GM18861 (cell line): ENCODE measurements at regions not wholly inside any gene's neighbourhood (a gene's known extent, or its start where the extent isn't known, plus 50 kb on each side); places are given as distances from the start of the nearest gene placed in this dataset.

Experiments
- ATAC-seq: cut with Tn5 transposase; IDR thresholded peaks from one replicate; pipeline ENCODE4 v1.9.1; 2021; ENCODE audit not compliant: unreplicated experiment

DNA sequence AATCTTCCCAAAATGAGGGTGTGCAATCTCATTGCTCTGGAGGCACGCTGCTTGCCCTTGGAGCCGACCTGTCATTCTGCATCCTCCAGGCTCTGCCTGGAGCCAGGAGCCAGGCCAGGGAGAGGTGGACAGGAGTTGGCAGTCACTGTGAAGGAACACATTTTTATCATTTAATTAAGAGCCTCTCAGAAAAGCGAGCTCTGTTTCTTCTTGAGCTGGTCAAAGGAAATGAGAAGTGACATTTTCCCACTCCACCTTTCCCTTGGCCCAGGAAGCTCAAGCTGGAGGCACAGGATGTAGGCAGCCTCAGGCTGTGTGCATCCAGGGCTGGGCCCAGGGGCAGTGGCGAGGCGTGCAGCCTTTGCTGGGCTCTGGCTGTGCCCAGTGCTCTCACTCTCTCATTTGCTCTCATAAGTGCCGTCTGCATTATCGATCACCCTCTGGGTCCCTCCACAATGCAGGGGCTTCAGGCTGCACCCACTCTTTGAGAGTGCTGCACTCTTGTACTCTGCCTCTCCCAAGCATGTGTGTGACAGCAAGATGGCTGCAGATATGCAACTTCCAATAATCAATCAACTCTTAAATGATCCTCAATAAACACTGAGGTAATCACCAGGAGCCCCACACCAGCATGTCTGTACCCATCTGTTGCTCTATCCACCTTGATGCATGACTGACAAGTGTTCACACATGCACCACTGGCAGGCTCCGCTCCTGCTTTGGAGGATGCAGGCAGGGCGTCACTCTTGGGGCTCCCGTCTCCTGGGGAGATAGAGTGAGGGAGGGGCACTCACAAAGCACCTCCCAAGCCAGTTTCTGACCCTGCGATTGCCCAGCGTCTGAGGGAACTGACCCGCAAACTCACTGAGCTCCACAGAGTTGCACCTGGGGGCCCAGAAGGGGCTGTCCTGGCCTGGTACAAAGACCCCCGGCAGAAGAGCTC is 171.4 kb downstream of the ZNF248 start:
- no peak for ATAC-seq

DNA sequence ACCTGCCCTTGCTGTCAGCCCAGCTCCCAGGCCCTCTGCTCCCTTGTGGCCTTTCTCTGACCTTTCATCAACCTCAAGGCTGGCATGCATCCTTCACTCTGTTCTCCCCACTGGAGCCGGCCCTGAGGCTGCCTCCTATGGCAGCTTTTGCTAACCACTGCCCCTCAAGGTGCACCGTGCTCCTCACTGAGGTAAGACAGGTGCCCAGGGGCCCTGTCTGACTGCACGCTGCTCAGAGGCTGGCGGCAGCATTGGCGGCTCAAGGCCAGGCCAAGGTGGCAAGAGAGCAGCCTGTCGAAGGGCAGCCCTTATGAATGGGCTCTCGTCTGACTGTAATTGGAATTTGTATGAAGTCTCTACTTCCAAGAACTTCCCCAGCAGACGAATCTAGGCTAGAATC is 172.6 kb downstream of the ZNF248 start:
- ATAC-seq, result no peak

DNA sequence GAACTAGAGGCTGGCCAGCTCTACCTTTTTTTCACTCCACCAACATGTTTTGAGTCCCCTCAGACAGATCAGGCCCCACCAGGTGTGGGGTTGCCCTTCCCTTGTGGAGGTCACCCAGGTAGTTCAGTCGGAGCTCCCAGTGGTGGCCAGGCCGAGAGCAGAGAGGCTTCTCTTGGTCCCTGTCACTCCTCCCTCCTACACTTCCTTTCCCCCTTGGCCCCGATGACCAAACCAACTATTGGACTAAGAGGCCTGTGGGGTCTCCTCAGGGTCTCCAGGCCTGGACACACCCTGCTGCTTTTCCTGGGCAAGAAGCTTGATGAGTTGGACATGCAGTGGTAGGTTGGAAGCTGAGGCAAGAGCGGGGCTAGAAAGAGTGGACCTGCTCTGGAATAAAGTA is 174.8 kb downstream of the ZNF248 start:
- ATAC-seq, result no peak

DNA sequence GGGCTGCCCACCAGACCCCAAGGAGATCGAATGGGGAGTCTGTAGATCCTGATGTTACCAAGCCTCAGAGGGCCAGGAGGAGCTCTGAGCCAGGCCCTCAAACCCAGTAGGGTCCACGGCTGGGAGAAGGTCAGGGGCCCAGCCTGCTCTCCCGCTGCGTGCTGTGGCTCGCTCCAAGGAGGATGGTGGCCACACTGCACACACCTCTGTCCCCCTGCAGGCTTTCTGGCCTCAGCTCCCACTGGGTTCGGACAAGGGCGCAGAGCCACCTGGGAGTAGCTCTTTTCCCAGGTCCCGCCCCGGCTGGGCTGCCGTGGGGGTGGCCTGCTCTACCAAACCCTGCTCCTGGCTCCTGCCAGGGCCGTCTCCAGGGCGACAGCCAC is 175.8 kb downstream of the ZNF248 start:
- no peak for ATAC-seq

DNA sequence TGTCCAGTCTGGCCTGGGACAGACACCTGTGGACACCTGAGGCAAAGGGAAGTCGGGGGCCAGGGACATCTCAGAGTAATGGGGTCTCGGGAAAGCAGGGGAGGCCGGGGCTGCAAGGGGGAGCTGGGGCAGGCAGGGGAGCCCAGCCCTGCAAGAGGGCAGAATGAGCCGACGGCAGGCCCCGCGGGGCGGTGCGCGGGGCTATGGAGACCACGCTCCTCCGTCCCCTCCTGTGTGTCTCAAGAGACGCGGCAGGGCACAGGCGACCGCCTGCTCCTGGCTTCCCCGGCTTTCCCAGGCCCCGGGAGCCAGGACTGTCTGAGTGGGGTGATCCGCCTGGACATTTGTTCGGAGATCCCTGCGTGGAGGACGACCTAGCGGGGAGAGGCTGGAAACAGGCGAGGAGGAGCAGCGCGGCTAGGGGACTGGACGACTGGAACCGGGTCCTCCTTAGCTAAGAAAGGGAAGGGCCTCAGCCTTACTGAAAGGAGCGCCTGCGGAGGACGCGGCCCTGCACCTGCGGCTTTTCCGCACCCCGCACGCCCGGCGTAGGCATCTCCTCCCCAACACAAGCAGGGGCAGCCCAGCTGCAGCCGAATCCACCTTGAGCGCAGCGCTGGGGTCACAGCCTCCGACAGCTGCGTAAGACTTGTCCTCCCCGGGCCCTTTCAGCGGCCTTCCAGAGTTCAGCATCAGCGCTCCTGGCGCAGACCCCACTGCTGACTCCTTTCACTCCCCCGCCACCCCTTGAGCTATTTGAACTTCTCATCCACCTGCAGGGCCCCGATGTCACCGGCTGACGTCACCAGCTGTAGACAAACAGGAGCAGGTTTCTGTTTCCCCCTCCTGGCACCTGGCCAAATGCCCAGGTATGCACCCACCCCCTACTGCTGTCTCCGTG is 176.4 kb downstream of the ZNF248 start:
- no peak for ATAC-seq

DNA sequence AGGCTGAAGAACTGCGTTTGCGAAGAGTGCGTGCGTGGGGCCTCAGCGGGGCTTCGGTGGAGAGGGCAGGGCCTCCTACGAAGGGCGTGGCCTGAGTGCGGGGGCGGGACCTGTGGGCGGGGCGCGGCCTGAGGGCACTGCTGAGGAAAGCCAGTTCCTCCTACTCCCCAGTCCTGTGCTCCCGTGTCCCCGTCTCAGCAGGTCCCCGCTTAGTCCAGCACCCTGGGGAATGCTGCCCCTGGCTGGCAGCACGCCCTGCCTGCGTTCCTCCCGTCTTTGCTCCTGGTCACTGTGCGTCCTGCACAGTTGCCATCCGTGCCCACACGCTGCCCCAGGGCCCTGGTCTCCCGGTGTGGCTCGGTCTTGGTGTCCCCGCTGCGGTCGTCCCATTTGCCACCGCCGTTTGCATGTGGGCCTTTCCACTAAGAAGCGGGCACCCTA is 177.1 kb downstream of the ZNF248 start:
- ATAC-seq, result no peak

DNA sequence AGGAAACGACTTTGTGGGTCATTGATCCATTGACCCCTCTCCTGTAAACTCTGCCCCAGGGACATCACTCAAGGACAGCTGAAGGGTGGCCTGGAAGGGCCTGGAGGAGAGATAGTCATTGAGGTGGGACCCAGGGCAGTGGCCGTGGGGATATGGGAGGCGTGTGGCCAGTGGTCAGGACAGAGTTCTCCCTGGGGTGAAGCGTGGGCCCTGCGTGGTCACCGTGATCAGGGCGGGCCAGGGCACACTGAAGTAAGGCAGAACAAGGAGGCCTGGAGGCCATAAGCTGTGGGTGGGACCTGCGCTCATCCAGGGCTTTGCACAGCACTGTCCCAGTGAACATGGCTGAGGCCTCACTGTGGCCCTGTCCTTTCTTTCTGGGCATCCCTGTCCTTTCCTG is 177.9 kb downstream of the ZNF248 start:
- no peak for ATAC-seq

DNA sequence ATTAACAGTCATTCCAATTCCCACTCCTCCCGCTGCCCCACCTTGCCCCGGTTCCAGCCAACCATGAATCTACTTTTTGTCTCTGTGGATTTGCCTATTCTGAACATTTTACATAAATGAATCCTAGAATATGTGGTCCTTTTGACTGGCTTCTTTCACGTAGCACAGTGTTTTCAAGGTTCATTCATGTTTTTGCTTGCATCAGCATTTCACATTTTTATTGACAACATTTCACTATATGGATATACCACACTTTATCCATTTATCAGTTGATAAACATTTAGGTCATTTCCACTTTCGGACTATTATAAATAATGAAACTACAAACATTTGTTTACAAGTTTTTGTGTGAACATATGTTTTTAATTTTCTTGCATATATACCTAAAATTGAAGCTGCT is 182.0 kb downstream of the ZNF248 start:
- no peak for ATAC-seq

DNA sequence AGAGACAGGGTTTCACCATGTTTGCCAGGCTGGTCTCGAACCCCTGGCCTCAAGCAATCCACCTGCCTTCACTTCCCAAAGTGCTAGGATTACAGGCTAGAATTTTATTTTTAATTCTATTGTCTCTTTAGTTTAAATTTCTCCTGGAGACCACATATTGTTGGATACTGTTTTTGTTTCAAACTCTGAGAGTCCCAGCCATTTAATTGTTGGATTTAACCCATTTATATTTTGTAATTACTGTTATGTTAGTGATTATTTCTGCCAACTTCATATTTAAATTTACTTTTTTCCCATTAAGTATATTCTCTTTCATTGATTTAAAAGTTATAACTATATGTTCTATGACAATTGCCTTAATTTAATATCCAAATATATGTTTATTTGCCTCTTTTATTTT is 185.6 kb downstream of the ZNF248 start:
- ATAC-seq, result no peak

DNA sequence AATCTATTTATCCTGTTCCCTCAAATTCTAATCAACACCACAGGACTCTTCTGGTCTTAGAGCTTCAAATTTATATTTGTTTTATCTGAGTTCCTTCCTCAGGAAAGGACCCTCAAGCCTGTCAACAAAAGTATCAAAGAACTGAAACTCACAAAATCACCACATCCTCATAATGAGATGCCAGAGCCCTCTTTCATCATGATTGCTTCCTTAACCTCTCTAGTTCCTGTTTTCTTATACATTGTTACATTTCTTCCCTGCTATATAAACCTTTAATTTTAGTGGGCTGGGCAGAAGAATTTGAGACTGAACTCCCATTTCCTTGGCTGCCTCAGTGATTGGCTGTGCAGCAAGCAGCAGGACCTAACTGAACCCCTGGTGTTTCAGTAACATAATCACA is 189.7 kb downstream of the ZNF248 start:
- no peak for ATAC-seq

DNA sequence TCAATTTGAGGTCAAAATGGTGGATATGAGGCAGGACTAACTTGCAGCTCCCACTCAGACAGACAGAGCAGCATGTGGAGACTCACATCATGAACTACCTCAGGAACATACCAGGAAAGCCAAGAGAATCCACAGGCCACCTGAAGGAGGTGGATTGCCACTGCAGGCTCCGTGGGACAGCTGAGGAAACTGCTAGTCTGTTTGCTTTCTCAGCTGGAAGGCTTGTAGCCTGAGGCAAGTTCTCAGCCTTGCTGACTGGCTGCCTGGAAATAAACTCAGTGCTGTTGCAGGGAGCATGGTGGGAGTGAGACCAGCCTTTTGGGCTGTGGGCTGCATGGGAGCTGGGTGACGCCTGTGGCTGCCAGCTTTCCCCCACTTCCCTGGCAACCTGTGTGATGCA is 202.9 kb downstream of the ZNF248 start:
- no peak for ATAC-seq

DNA sequence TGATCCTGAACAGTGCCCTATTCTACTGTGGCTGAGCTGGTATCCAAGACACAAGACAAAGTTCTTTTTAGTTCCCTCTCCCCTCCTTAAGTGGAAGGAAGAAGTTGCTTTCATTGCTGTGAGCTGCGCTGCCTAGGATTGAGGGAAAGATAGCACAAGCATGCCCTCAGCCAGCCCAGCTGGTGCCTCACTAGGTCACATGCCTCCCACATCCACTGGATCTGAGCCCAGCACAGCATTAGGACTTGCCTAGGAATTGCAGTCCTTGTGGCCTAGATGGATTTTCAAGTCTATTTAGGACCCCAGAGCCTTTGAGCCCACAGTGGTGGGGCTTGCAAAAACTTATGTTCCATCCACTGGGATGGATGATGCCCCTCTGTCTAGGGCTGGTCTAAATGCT is 214.2 kb downstream of the ZNF248 start:
- ATAC-seq, result no peak

DNA sequence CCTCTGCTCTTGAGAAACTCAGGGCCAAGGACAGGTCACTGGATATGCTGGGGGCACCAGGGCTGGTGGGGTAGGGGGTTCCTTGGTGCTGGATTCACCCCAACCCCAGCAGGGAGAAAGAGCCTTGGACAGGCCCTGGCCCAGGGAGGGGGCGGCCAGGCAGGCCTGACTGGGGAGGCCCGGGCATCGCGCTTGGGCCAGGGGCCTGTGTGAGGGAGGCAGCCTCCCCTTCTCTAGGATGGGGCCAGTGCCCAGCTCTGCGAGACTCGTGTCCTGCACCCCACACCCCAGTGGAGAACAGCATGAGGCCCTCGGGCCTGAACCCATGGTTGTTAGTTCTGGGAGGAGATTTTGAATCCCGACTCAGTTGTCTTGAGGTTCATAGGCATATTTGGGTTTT is 217.1 kb downstream of the ZNF248 start:
- no peak for ATAC-seq

DNA sequence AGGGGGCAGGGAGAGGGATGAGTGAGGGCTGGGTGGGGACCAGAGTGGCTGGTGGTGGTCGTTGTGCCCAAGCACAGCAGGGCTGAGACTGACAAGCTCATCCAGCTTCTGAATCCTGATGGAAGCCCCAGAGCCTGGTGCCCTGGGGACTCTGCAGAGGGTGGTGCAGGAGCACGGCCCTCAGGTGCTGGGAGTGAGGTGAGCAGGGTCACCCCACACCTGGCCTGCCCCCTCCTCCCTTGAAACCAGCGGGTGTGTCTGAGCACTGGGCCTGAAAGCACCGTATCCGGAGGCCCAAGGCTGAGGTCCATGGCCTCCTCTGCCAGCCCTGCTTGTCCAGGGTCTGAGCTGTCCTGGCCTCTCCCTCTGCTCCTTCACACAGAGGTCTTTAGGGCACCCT is 218.2 kb downstream of the ZNF248 start:
- no peak for ATAC-seq

DNA sequence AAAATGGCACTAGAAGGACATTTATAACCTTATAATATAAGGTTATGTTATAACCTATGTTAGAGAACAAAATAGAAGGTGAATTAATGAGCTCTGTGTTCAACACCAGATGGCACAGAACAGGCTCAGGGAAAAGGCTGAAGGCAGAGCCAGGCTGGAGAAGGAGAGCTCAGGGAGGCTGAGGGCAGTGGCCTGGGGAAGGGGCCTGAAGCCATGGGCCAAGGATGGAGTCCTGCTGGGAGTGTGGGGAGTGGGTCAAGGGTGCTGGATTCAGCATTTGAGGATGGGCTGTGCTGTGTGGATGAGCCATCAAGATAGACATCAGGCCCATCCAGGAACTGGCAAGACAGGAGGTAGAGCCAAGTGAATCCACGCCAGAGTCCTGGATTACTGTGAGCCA is 218.8 kb downstream of the ZNF248 start:
- no peak for ATAC-seq

DNA sequence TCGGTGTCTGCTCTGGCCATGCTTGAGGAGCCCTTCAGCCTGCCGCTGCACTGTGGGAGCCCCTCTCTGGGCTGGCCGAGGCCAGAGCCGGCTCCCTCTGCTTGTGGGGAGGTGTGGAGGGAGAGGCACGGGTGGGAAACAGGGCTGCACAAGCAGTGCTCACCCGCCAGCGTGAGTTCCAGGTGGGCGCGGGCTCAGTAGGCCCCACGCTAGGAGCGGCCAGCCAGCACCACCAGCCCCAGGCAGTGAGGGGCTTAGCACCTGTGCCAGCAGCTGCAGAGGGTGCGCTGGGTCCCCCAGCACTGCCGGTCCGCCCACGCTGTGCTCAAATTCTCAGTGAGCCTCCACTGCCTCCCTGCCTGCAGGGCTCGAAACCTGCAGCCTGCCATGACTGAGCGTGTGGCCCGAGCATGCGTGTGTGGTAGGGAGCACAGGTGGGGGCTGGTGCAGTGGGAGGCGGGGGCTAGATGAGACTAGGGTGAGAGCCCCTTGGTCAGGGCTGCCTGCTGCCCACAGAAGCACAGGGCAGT is 223.0 kb downstream of the ZNF248 start:
- no peak for ATAC-seq

DNA sequence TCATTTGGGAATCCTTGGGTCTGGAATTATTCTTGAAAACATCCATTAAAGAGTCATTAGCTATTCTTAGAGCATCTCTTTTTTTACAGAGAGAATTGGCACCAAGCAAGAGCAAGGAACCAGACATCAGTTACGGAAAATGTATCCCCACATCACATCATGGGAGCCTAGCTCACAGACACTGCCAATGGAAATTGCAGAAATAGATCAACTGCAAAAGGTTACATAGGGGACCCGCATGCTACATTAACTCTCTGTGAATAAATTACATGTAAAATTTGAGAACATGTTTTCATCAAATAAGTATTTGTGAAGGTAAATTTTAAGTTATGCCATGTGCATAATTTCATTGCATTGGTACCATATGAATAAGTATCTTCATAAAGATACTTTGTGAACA is 224.8 kb downstream of the ZNF248 start:
- ATAC-seq, result no peak

DNA sequence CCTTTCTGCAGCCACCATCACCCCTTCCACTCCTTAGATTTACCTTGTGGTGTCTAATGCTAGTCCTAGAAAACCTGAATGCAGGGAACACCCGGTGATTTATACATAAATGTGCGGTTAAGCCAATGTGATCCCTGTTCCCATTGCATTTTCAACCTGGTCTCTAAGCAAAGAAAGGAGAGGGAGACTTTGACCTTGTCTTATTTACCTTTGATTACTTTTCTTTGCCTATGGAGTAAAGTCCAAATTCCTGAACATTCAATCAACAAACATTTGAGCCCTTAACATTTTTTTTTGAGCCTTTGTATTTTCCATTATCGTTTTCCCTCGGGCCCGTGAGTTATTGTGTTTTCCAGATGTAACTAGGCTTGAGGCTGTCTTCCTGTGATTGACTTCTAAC is 233.9 kb downstream of the ZNF248 start:
- ATAC-seq, result no peak

DNA sequence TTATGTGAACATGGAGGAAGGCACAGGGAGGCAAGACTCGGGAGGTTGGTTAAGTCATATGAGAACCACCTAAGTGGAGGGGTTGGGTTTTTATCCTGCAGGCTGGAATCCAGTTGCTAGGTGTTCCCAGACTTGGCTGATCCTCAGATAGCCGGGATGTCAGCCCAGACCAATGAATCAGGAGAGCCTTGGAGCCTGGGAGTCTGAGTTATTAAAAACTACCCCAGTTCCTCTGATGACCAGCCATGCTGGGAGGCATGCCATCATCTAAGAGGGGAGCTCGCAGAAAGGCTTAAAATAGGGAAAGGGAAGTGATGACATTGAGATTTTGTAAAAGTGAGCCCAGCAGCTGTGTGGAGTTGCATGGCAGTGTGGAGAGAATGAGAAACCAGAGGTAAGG is 238.1 kb downstream of the ZNF248 start:
- ATAC-seq, result no peak

DNA sequence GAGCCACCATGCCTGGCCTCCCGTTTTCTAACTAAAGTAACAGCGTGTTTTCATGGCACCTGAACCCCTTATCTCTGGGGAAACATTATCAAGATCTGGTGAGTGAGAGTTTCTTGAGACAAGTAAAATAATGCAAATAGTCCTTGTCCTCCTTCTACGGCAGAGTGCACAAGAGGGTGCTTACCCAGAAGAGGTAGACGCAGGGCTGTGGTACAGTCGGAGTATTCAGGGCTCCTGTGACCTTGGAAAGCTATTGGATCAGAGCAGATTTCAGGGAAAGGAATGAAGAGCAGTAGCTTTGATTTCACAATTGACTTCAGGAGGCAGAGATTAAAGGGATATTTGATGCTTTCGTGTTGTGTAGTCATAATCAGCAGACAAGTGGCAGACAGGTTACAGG is 269.1 kb downstream of the ZNF248 start:
- no peak for ATAC-seq

DNA sequence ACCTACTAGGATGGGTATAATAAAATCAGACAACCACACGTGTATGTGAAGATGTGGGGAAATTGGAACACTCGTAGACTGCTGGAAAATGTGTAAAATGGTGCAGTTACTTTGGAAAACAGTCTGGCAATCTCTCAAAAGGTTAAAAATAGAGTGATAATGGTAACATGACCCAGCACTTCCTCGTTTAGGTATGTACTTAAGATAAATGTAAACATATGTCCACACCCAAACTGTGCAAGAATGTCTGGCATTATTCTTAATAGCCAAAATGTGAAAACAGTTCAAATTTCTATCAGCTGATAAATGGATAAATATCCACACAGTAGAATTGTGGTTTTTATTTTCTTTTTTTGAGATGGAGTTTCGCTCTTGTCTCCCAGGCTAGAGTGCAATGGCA is 272.8 kb downstream of the ZNF248 start:
- no peak for ATAC-seq

DNA sequence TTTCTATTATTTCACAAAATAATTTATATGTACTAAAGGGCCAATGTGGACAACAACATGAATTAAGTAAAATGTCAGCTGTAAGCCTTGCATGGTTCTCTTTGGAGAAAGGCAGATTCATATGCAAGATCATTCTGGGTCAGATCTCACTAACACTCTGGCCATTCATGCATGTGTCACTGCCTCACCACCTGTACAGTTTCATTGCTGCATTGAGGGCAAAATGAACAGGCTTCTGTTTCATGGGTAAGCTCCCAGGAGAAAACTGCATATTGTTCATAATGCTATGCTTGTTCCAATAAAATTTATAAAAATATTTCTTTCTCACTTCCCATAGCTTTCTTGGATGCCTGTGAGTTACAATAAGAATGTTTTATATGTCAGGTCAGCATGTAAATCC is 275.2 kb downstream of the ZNF248 start:
- no peak for ATAC-seq
